GM12865 (cell line): ENCODE measurements at regions not wholly inside any gene's neighbourhood (a gene's known extent, or its start where the extent isn't known, plus 50 kb on each side); places are given as distances from the start of the nearest gene placed in this dataset.
A peak's percentile ranks its signal among the peaks of the same experiment; 100 is the strongest.

Source experiments
- DNase-seq: peaks from one replicate; pipeline ENCODE4 v3.0.0; 2010; ENCODE audit warnings: low read depth
- H3K4me3 ChIP-seq: 2 replicates; pipeline ENCODE4 v1.5.1; 2011; ENCODE audit warnings: mild to moderate bottlenecking, low read depth, low read length, control low read depth
- CTCF ChIP-seq: IDR thresholded peaks from 2 replicates; pipeline ENCODE4 v1.5.1; 2011; ENCODE audit warnings: low read length, control low read depth, low read depth, inconsistent platforms; ENCODE audit not compliant: insufficient read depth; ENCODE audit errors: missing control alignments

GRCh38 chr4:28682847-28683246 is 1822.2 kb downstream of the STIM2 start:
- no peak for TF ChIP-seq CTCF
- DNase-seq = no peak
- H3K4me3 ChIP-seq = no peak overlapping the region

GRCh38 chr4:28686618-28687017 is 1826.0 kb downstream of the STIM2 start:
- no peak overlapping the region for H3K4me3 ChIP-seq
- peak; percentile 9 for DNase-seq
- TF ChIP-seq CTCF = peak; percentile 32

- TF ChIP-seq CTCF = no peak
- H3K4me3 ChIP-seq = no peak overlapping the region
- no peak for DNase-seq
Observed at GRCh38 chr4:28690890-28691289, 1830.2 kb downstream of the STIM2 start.

- no peak for DNase-seq
- H3K4me3 ChIP-seq = no peak overlapping the region
Observed at GRCh38 chr4:28702571-28702970, 1841.9 kb downstream of the STIM2 start.

GRCh38 chr4:28709891-28710290 is 1849.2 kb downstream of the STIM2 start:
- no peak for DNase-seq
- no peak for TF ChIP-seq CTCF
- H3K4me3 ChIP-seq = no peak overlapping the region

More at GRCh38 chr4:28702571-28702970, 1841.9 kb downstream of the STIM2 start:
- TF ChIP-seq CTCF = no peak

- no peak for DNase-seq
- H3K4me3 ChIP-seq = no peak overlapping the region
- no peak for TF ChIP-seq CTCF
Observed at GRCh38 chr4:28723371-28723770, 1862.7 kb downstream of the STIM2 start.

GRCh38 chr4:28724239-28724638 is 1863.6 kb downstream of the STIM2 start:
- no peak overlapping the region for H3K4me3 ChIP-seq
- no peak for TF ChIP-seq CTCF
- no peak for DNase-seq
